Gastrocnemius medialis (tissue), 4 donors: ENCODE measurements at regions not wholly inside any gene's neighbourhood (a gene's known extent, or its start where the extent isn't known, plus 50 kb on each side); places are given as distances from the start of the nearest gene placed in this dataset.

Experiments used
- CTCF ChIP-seq, 5 experiments: fragments of 450-650 bp in 3 of 5; fragments of 200-600 bp in 2 of 5; sonication (generic) in 2 of 5; IDR thresholded peaks in 4 of 5; conservative IDR thresholded peaks in 1 of 5; 1 replicate in 4 of 5; 2 replicates in 1 of 5; pipeline ENCODE4 v1.5.1; 2016 to 2019; ENCODE audit warnings: antibody characterized with exemption in 5 of 5, mild to moderate bottlenecking in 3 of 5, moderate library complexity in 3 of 5
- POLR2A ChIP-seq, 2 donors: fragments of 450-650 bp; IDR thresholded peaks; one replicate each; pipeline ENCODE4 v1.6.1; 2017; ENCODE audit warnings: antibody characterized with exemption in 2 of 2, mild to moderate bottlenecking in 2 of 2, moderate library complexity in 2 of 2

- TF ChIP-seq CTCF (IDR thresholded peaks at IDR 0.05 in 4 of 5, conservative IDR thresholded peaks at IDR 0.05 in 1 of 5): no peak
- TF ChIP-seq POLR2A (IDR thresholded peaks at IDR 0.05): no peak
These were observed 95.5 kb upstream of the SGIP1 start for GRCh38 chr1:66438501-66438900.
